GM19328 (cell line): ENCODE measurements at regions not wholly inside any gene's neighbourhood (a gene's known extent, or its start where the extent isn't known, plus 50 kb on each side); places are given as distances from the start of the nearest gene placed in this dataset.

ENCODE experiments used
- ATAC-seq: cut with Tn5 transposase; IDR thresholded peaks from one replicate; pipeline ENCODE4 v1.9.1; 2021; ENCODE audit warnings: mild to moderate bottlenecking, moderate library complexity; ENCODE audit not compliant: unreplicated experiment

GRCh38 chr6:139590206-139590605 lies 215.8 kb upstream of the CITED2 start:
- ATAC-seq = no peak

GRCh38 chr6:139588734-139589593 lies 214.5 kb upstream of the CITED2 start:
- ATAC-seq = no peak

- no peak for ATAC-seq
These were observed 213.7 kb upstream of the CITED2 start for GRCh38 chr6:139588076-139588639.

- no peak for ATAC-seq
These were observed 213.0 kb upstream of the CITED2 start for GRCh38 chr6:139587469-139587868.

GRCh38 chr6:139586273-139586672 lies 211.8 kb upstream of the CITED2 start:
- ATAC-seq = no peak

GRCh38 chr6:139584599-139584998 lies 210.2 kb upstream of the CITED2 start:
- no peak for ATAC-seq

- ATAC-seq = no peak
These were observed 209.0 kb upstream of the CITED2 start for GRCh38 chr6:139583420-139583819.

GRCh38 chr6:139582956-139583355 lies 208.5 kb upstream of the CITED2 start:
- ATAC-seq = no peak

- ATAC-seq = no peak
These were observed 207.0 kb upstream of the CITED2 start for GRCh38 chr6:139581485-139581865.

- peak; percentile 91 for ATAC-seq
These were observed 206.4 kb upstream of the CITED2 start for GRCh38 chr6:139580592-139581484.

- no peak for ATAC-seq
These were observed 203.5 kb upstream of the CITED2 start for GRCh38 chr6:139577763-139578604.

GRCh38 chr6:139577124-139577762 lies 202.8 kb upstream of the CITED2 start:
- ATAC-seq = no peak

GRCh38 chr6:139572001-139572400 lies 197.6 kb upstream of the CITED2 start:
- no peak for ATAC-seq

- no peak for ATAC-seq
These were observed 195.7 kb upstream of the CITED2 start for GRCh38 chr6:139570166-139570565.

GRCh38 chr6:139569566-139569965 lies 195.1 kb upstream of the CITED2 start:
- no peak for ATAC-seq

- ATAC-seq = no peak
These were observed 194.6 kb upstream of the CITED2 start for GRCh38 chr6:139568956-139569538.

- ATAC-seq = no peak
These were observed 193.9 kb upstream of the CITED2 start for GRCh38 chr6:139568151-139568955.

GRCh38 chr6:139567095-139567494 lies 192.6 kb upstream of the CITED2 start:
- ATAC-seq = no peak

- ATAC-seq = no peak
These were observed 191.1 kb upstream of the CITED2 start for GRCh38 chr6:139565591-139565990.
